GM12891 (cell line): ENCODE measurements at regions not wholly inside any gene's neighbourhood (a gene's known extent, or its start where the extent isn't known, plus 50 kb on each side); places are given as distances from the start of the nearest gene placed in this dataset.
"Not testable (repeated sequence)": the region's sequence is repeated elsewhere in the genome, so short reads cannot be mapped to it uniquely, and the experiment has no call there.

Source experiments
- DNase-seq: peaks from one replicate; pipeline ENCODE4 v3.0.0; 2011; ENCODE audit warnings: low spot score; ENCODE audit not compliant: insufficient read length
- FAIRE-seq: peaks from 2 replicates; lab custom pipeline; 2011; peaks lifted over from hg19 to GRCh38; lab: Jason Lieb, UNC
- PAX5 ChIP-seq: IDR thresholded peaks from 2 replicates; pipeline ENCODE4 v1.6.1; 2011; ENCODE audit warnings: low read length, moderate library complexity, mild to moderate bottlenecking; ENCODE audit not compliant: insufficient read depth, severe bottlenecking
- POLR2A ChIP-seq: IDR thresholded peaks from 2 replicates; pipeline ENCODE4 v1.6.1; 2011; ENCODE audit warnings: low read depth, low read length, control low read depth
- POLR2AphosphoS5 ChIP-seq: IDR thresholded peaks from 2 replicates; pipeline ENCODE4 v1.6.1; 2011; ENCODE audit warnings: low read depth, low read length, control low read depth
- POU2F2 ChIP-seq: IDR thresholded peaks from 2 replicates; pipeline ENCODE4 v1.6.1; 2011; ENCODE audit warnings: low read depth, mild to moderate bottlenecking, control low read depth, low read length, moderate library complexity
- SPI1 ChIP-seq: IDR thresholded peaks from 2 replicates; pipeline ENCODE4 v1.6.1; 2011; ENCODE audit warnings: low read depth, low read length, control low read depth
- TAF1 ChIP-seq: IDR thresholded peaks from 2 replicates; pipeline ENCODE4 v1.6.1; 2011; ENCODE audit warnings: low read depth, low read length, control low read depth

- TF ChIP-seq SPI1 (no peak), POLR2A (no peak), TAF1 (no peak), POLR2AphosphoS5 (no peak), PAX5 (no peak), POU2F2 (no peak)
- DNase-seq (no peak), FAIRE-seq (no peak)
Observed at GRCh38 chr3:164781755-164782154, 296.5 kb downstream of the SI start.

GRCh38 chr3:164779816-164780215 lies 298.5 kb downstream of the SI start:
- FAIRE-seq (no peak), DNase-seq (no peak)
- no peak for TF ChIP-seq POU2F2
- no peak for TF ChIP-seq TAF1
- TF ChIP-seq PAX5, result no peak
- no peak for TF ChIP-seq POLR2AphosphoS5
- no peak for TF ChIP-seq POLR2A
- no peak for TF ChIP-seq SPI1

GRCh38 chr3:164752812-164753211 lies 325.5 kb downstream of the SI start:
- no peak for DNase-seq
- no peak for FAIRE-seq
- TF ChIP-seq TAF1, result no peak
- TF ChIP-seq POU2F2, result no peak
- no peak for TF ChIP-seq PAX5
- TF ChIP-seq POLR2AphosphoS5, result no peak
- TF ChIP-seq POLR2A, result no peak
- TF ChIP-seq SPI1, result no peak

GRCh38 chr3:164748626-164749025 lies 329.7 kb downstream of the SI start:
- no peak for FAIRE-seq
- DNase-seq, result no peak
- TF ChIP-seq POLR2A (no peak), POU2F2 (no peak), TAF1 (no peak), PAX5 (no peak), POLR2AphosphoS5 (no peak), SPI1 (no peak)

- TF ChIP-seq SPI1 (no peak), TAF1 (no peak), POLR2AphosphoS5 (no peak)
- FAIRE-seq, result no peak
- DNase-seq, result no peak
Observed at GRCh38 chr3:164741869-164742268, 336.4 kb downstream of the SI start.

GRCh38 chr3:164737174-164737573 lies 341.1 kb downstream of the SI start:
- TF ChIP-seq SPI1 (no peak), PAX5 (no peak), TAF1 (no peak)
- FAIRE-seq (no peak), DNase-seq (no peak)

- FAIRE-seq, result no peak
- no peak for DNase-seq
- no peak for TF ChIP-seq POU2F2
- no peak for TF ChIP-seq PAX5
Observed at GRCh38 chr3:164732166-164732565, 346.1 kb downstream of the SI start.

- FAIRE-seq (no peak), DNase-seq (no peak)
- TF ChIP-seq SPI1, result no peak
- no peak for TF ChIP-seq TAF1
- no peak for TF ChIP-seq POLR2AphosphoS5
- TF ChIP-seq PAX5, result no peak
- TF ChIP-seq POU2F2, result no peak
- TF ChIP-seq POLR2A, result no peak
Observed at GRCh38 chr3:164730815-164731360, 347.4 kb downstream of the SI start.

- no peak for TF ChIP-seq TAF1
- no peak for TF ChIP-seq POLR2A
- no peak for TF ChIP-seq PAX5
- TF ChIP-seq POLR2AphosphoS5, result no peak
- no peak for FAIRE-seq
- DNase-seq, result no peak
Observed at GRCh38 chr3:164723396-164723795, 354.9 kb downstream of the SI start.

- FAIRE-seq, DNase-seq: not testable (repeated sequence)
Observed at GRCh38 chr3:164702808-164703207, 375.5 kb downstream of the SI start.

GRCh38 chr3:164687902-164688301 lies 390.4 kb downstream of the SI start:
- FAIRE-seq (no peak), DNase-seq (no peak)

More at GRCh38 chr3:164687902-164688301, 390.4 kb downstream of the SI start:
- no peak for TF ChIP-seq POLR2A
